Rectal smooth muscle tissue (tissue), 1 donor: ENCODE measurements at regions not wholly inside any gene's neighbourhood (a gene's known extent, or its start where the extent isn't known, plus 50 kb on each side); places are given as distances from the start of the nearest gene placed in this dataset.
"Not testable (repeated sequence)": the region's sequence is repeated elsewhere in the genome, so short reads cannot be mapped to it uniquely, and the experiment has no call there.

Experiments used
- H3K27ac ChIP-seq: one replicate; pipeline ENCODE4 v1.7.0; 2013; ENCODE audit warnings: low read depth, low read length, inconsistent platforms
- H3K27me3 ChIP-seq: one replicate; pipeline ENCODE4 v1.7.0; 2013; ENCODE audit warnings: low read length; ENCODE audit not compliant: control insufficient read depth, insufficient read depth
- H3K36me3 ChIP-seq: one replicate; pipeline ENCODE4 v1.7.0; 2013; ENCODE audit warnings: low read length; ENCODE audit not compliant: control insufficient read depth, insufficient read depth
- H3K4me1 ChIP-seq: one replicate; pipeline ENCODE4 v1.7.0; 2013; ENCODE audit warnings: low read length; ENCODE audit not compliant: control insufficient read depth, insufficient read depth
- H3K4me3 ChIP-seq: one replicate; pipeline ENCODE4 v1.7.0; 2013; ENCODE audit warnings: low read length
- H3K9ac ChIP-seq: one replicate; pipeline ENCODE4 v1.7.0; 2013; ENCODE audit warnings: low read length

- Histone ChIP-seq H3K4me3 (no peak overlapping the region), H3K4me1 (peaks cover 3% of the 10 kb centered on the region), H3K9ac (no peak overlapping the region), H3K36me3 (no peaks in the 10 kb centered on the region), H3K27ac (no peak overlapping the region), H3K27me3 (no peaks in the 10 kb centered on the region)
Measured at GRCh38 chr3:106830334-106830733, 546.9 kb upstream of the CCDC54 start.

GRCh38 chr3:106836906-106837305 is 540.3 kb upstream of the CCDC54 start:
- H3K9ac ChIP-seq: no peak overlapping the region
- H3K4me3 ChIP-seq: no peak overlapping the region
- H3K36me3 ChIP-seq: no peaks in the 10 kb centered on the region
- H3K4me1 ChIP-seq: no peaks in the 10 kb centered on the region
- H3K27me3 ChIP-seq: no peaks in the 10 kb centered on the region
- no peak overlapping the region for H3K27ac ChIP-seq

DNA sequence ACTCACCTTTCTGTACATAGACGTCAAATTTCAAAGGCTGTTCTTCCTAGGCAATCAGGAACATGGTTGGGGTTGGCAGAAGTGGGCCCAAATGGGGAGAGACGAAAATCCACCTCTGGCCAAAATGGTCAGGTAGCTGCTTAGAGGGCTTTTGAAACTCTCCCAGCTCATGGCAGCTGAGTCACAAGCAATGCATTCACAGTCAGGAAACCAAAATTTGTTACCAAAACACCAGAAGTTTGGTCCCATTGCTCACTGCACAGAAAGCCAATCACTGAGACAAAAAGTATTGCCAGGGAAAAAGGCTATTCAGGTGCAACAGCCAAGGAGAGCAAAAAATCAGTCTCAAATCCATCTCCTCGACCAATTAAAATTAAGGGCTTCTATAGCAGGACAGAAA is 539.6 kb upstream of the CCDC54 start:
- Histone ChIP-seq H3K27me3 (no peaks in the 10 kb centered on the region), H3K36me3 (no peaks in the 10 kb centered on the region), H3K4me1 (no peaks in the 10 kb centered on the region), H3K9ac (no peak overlapping the region), H3K27ac (no peak overlapping the region), H3K4me3 (no peak overlapping the region)

DNA sequence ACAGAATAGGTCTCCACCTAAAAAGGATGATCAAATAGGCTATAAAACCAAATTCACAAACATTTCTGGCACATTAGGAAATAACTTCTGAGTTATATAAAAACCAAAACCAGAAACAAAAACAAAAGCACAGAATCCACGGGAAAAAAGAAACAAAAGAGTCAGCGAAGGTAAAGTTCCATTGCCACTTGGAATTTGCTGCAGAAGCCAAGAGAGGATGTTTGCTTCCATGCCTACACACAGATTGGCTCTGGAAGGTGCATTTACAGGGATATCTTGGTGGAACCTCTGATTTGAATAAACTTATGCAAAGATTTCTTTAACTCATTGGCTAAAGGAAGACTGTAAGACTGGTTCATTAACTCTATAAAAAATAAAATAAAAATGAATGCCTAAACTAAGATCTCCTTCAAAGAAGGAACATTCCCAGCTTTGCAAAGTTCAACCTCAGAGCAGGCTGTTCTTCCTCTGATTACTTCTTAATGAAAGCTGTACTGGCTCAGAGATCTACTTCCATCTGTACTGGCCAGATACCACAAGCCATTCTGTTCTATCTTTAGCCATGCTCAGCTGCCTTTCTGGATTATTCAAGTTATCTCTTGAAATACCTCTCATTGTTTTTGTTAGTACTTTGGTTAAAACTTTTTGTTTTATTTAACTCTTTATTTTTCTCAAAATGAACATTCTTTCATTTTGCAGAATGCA is 537.5 kb upstream of the CCDC54 start:
- Histone ChIP-seq H3K4me3 (no peak overlapping the region), H3K9ac (no peak overlapping the region), H3K27me3 (no peaks in the 10 kb centered on the region), H3K4me1 (no peaks in the 10 kb centered on the region), H3K27ac (no peak overlapping the region), H3K36me3 (no peaks in the 10 kb centered on the region)

- Histone ChIP-seq H3K36me3 (no peaks in the 10 kb centered on the region), H3K9ac (no peak overlapping the region), H3K4me1 (no peaks in the 10 kb centered on the region), H3K27me3 (no peaks in the 10 kb centered on the region), H3K4me3 (no peak overlapping the region), H3K27ac (no peak overlapping the region)
Measured at GRCh38 chr3:106840319-106840718, 536.9 kb upstream of the CCDC54 start.

- Histone ChIP-seq H3K36me3 (no peaks in the 10 kb centered on the region), H3K27me3 (no peaks in the 10 kb centered on the region), H3K27ac (no peak overlapping the region), H3K9ac (no peak overlapping the region), H3K4me3 (no peak overlapping the region), H3K4me1 (no peaks in the 10 kb centered on the region)
Measured at GRCh38 chr3:106842151-106842550, 535.1 kb upstream of the CCDC54 start.

DNA sequence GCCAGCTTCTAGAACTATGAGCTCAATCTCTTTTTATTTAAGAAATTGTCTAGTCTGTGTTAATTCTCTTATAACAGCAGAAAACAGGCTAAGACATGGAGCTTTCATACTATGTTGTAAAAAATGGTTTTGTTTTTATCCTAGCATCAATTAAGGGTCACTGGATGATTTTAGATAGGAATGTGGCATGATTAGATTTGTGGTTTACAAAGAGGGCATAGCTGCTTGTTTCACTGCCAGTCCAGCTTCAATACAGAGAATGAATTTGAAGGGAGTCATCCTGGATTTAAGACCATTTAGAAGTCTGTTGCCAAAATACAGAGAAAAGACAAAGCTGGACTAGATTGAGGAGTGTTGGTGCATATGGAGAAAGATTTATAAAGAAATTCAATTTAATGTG is 532.6 kb upstream of the CCDC54 start:
- H3K4me1 ChIP-seq: no peaks in the 10 kb centered on the region
- no peaks in the 10 kb centered on the region for H3K36me3 ChIP-seq
- H3K9ac ChIP-seq: no peak overlapping the region
- no peak overlapping the region for H3K27ac ChIP-seq
- H3K4me3 ChIP-seq: no peak overlapping the region
- H3K27me3 ChIP-seq: no peaks in the 10 kb centered on the region

DNA sequence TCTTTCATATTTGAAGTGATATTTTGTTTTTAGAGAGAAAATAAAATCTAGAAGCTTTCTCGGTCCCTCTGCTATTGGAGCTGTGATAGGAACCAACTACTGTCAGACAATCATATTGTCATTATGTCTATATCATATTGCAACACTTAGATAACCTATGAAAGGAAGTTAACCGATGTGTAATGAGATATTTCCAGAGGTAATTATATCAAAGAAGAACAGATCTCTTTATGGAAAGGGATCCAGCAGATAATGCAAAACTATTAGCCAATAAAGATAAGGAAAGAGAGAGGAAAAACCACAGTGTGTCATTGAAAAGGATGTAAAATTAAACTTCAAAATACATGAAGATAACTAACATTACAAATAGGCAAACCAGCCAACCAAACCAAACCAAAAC is 529.1 kb upstream of the CCDC54 start:
- Histone ChIP-seq H3K27ac (no peak overlapping the region), H3K36me3 (no peaks in the 10 kb centered on the region), H3K4me1 (no peaks in the 10 kb centered on the region), H3K27me3 (no peaks in the 10 kb centered on the region), H3K9ac (no peak overlapping the region), H3K4me3 (no peak overlapping the region)

- no peaks in the 10 kb centered on the region for H3K36me3 ChIP-seq
- no peaks in the 10 kb centered on the region for H3K4me1 ChIP-seq
- no peak overlapping the region for H3K4me3 ChIP-seq
- no peaks in the 10 kb centered on the region for H3K27me3 ChIP-seq
- no peak overlapping the region for H3K9ac ChIP-seq
- no peak overlapping the region for H3K27ac ChIP-seq
Measured at GRCh38 chr3:106850437-106850836, 526.8 kb upstream of the CCDC54 start.

- H3K4me3 ChIP-seq, H3K27ac ChIP-seq, H3K9ac ChIP-seq, H3K36me3 ChIP-seq, H3K27me3 ChIP-seq, H3K4me1 ChIP-seq: not testable (repeated sequence)
Measured at GRCh38 chr3:106858321-106858720, 518.9 kb upstream of the CCDC54 start.

DNA sequence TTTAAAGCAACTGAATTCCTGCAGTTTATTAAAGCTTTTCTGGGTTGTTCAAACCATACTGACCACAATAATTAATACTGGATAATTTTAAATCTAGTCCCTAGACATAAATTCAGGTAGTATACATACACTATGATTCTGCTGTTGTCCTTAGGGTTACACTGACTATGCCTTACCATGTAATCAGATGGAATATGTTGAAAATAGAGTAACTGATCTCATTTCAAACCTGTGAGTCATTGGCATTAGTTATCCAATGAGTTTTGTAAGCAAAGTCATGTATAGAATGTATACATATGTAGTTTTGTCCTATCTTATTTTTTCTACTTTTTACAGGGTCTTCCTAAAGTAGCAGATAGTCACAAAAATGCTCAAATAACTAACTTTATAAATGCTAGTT is 517.1 kb upstream of the CCDC54 start:
- Histone ChIP-seq H3K4me3 (no peak overlapping the region), H3K36me3 (no peaks in the 10 kb centered on the region), H3K27me3 (no peaks in the 10 kb centered on the region), H3K27ac (no peak overlapping the region), H3K4me1 (no peaks in the 10 kb centered on the region), H3K9ac (no peak overlapping the region)

DNA sequence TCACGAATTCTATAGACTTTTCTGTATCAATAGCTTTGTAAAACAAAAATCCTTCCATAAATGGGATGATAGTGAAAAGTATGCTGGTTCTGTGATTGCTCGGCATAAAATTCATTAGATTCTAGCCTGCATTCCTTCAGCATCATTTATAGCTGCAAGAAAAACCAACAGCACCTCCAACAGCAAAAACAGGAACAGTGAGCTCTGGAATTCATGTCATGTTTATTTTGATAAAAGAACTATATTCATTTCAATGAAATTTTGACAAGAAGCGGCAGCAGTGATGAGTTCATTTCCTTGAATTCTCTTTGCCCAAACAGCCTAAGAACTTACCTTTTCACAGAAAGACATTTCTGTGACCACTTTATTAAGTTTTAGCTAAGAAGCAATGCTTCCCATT is 515.2 kb upstream of the CCDC54 start:
- Histone ChIP-seq H3K9ac (no peak overlapping the region), H3K27me3 (no peaks in the 10 kb centered on the region), H3K36me3 (no peaks in the 10 kb centered on the region), H3K4me1 (no peaks in the 10 kb centered on the region), H3K4me3 (no peak overlapping the region), H3K27ac (no peak overlapping the region)

- Histone ChIP-seq H3K9ac (no peak overlapping the region), H3K4me1 (no peaks in the 10 kb centered on the region), H3K27ac (no peak overlapping the region), H3K36me3 (no peaks in the 10 kb centered on the region), H3K27me3 (no peaks in the 10 kb centered on the region), H3K4me3 (no peak overlapping the region)
Measured at GRCh38 chr3:106877627-106878026, 499.6 kb upstream of the CCDC54 start.
